Mesenchymal stem cell (in vitro differentiated cells and primary cell): ENCODE measurements at regions not wholly inside any gene's neighbourhood (a gene's known extent, or its start where the extent isn't known, plus 50 kb on each side); places are given as distances from the start of the nearest gene placed in this dataset.

Experiments used
- DNase-seq: peaks from one replicate; pipeline ENCODE4 v3.0.0-alpha.2; 2013
- H2AFZ ChIP-seq: one replicate; pipeline ENCODE4 v1.6.1; 2013; ENCODE audit warnings: low read depth, mild to moderate bottlenecking, control low read depth, inconsistent platforms, low read length, moderate library complexity
- H2AK5ac ChIP-seq: 2 replicates; pipeline ENCODE4 v1.6.1; 2013; ENCODE audit warnings: low read length, moderate library complexity, mild to moderate bottlenecking, inconsistent platforms; ENCODE audit not compliant: severe bottlenecking
- H2BK120ac ChIP-seq: one replicate; pipeline ENCODE4 v1.6.1; 2013; ENCODE audit warnings: low read depth, mild to moderate bottlenecking, inconsistent platforms, low read length, moderate library complexity
- H2BK12ac ChIP-seq, 2 experiments: one replicate each; pipeline ENCODE4 v1.6.1; 2013; ENCODE audit warnings: inconsistent platforms in 2 of 2, low read length in 2 of 2, mild to moderate bottlenecking in 2 of 2, moderate library complexity in 2 of 2, control low read depth in 1 of 2
- H2BK15ac ChIP-seq: one replicate; pipeline ENCODE4 v1.6.1; 2013; ENCODE audit warnings: mild to moderate bottlenecking, low read depth, inconsistent platforms; ENCODE audit not compliant: poor library complexity, severe bottlenecking
- H2BK5ac ChIP-seq: 2 replicates; pipeline ENCODE4 v1.6.1; 2013; ENCODE audit warnings: low read depth, mild to moderate bottlenecking, low read length, control low read depth, inconsistent platforms; ENCODE audit not compliant: poor library complexity, severe bottlenecking
- H3K14ac ChIP-seq, 2 experiments: one replicate each; pipeline ENCODE4 v1.6.1; 2013; ENCODE audit warnings: inconsistent platforms in 2 of 2, low read length in 2 of 2, control low read depth in 1 of 2, mild to moderate bottlenecking in 1 of 2, moderate library complexity in 1 of 2
- H3K18ac ChIP-seq, 2 experiments: one replicate each; pipeline ENCODE4 v1.6.1; 2013; ENCODE audit warnings: inconsistent platforms in 2 of 2, low read length in 2 of 2, control low read depth in 1 of 2, low read depth in 1 of 2, mild to moderate bottlenecking in 1 of 2
- H3K23ac ChIP-seq, 2 experiments: one replicate each; pipeline ENCODE4 v1.6.1; 2013; ENCODE audit warnings: inconsistent platforms in 2 of 2, low read length in 2 of 2, mild to moderate bottlenecking in 2 of 2, moderate library complexity in 2 of 2, control low read depth in 1 of 2
- H3K27ac ChIP-seq: 2 replicates; pipeline ENCODE4 v1.5.1; 2013; ENCODE audit warnings: mild to moderate bottlenecking, moderate library complexity, low read length, control low read depth, inconsistent platforms; ENCODE audit not compliant: poor library complexity, severe bottlenecking
- H3K27me3 ChIP-seq, 2 experiments: 2 replicates each; pipeline versions ENCODE4 v1.6.1 to v1.7.0; 2013; ENCODE audit warnings: low read length in 2 of 2, mild to moderate bottlenecking in 2 of 2, moderate library complexity in 2 of 2, control low read depth in 1 of 2, inconsistent platforms in 1 of 2; ENCODE audit not compliant: control insufficient read depth in 1 of 2, insufficient read depth in 1 of 2
- H3K36me3 ChIP-seq, 2 experiments: 2 replicates each; pipeline versions ENCODE4 v1.6.1 to v1.7.0; 2013; ENCODE audit warnings: low read length in 2 of 2, control low read depth in 1 of 2, inconsistent platforms in 1 of 2, low read depth in 1 of 2, mild to moderate bottlenecking in 1 of 2; ENCODE audit not compliant: insufficient read depth in 2 of 2, control insufficient read depth in 1 of 2
- H3K4ac ChIP-seq, 2 experiments: one replicate each; pipeline ENCODE4 v1.6.1; 2013; ENCODE audit warnings: inconsistent platforms in 2 of 2, low read length in 2 of 2, mild to moderate bottlenecking in 2 of 2, moderate library complexity in 2 of 2, control low read depth in 1 of 2, low read depth in 1 of 2
- H3K4me1 ChIP-seq: 2 replicates; pipeline ENCODE4 v1.6.1; 2013; ENCODE audit warnings: low read depth, low read length, control low read depth; ENCODE audit not compliant: control insufficient read depth, insufficient read depth
- H3K4me2 ChIP-seq: 2 replicates; pipeline ENCODE4 v1.6.1; 2013; ENCODE audit warnings: low read length, mild to moderate bottlenecking, inconsistent platforms; ENCODE audit not compliant: poor library complexity, severe bottlenecking
- H3K4me3 ChIP-seq, 2 experiments: 2 replicates each; pipeline versions ENCODE4 v1.5.1 to v1.7.0; 2013; ENCODE audit warnings: low read length in 2 of 2, mild to moderate bottlenecking in 2 of 2, control low read depth in 1 of 2, low read depth in 1 of 2; ENCODE audit not compliant: insufficient read depth in 1 of 2
- H3K79me1 ChIP-seq: replicated peaks from 2 replicates; pipeline ENCODE4 v1.6.1; 2013; ENCODE audit warnings: mild to moderate bottlenecking, control low read depth, low read length, inconsistent platforms; ENCODE audit not compliant: poor library complexity, severe bottlenecking
- H3K9ac ChIP-seq: 2 replicates; pipeline ENCODE4 v1.7.0; 2013; ENCODE audit warnings: mild to moderate bottlenecking, low read length, moderate library complexity
- H3K9me3 ChIP-seq: 2 replicates; pipeline ENCODE4 v1.7.0; 2013; ENCODE audit warnings: mild to moderate bottlenecking, low read length; ENCODE audit not compliant: control insufficient read depth
- H4K8ac ChIP-seq: one replicate; pipeline ENCODE4 v1.6.1; 2013; ENCODE audit warnings: inconsistent platforms, mild to moderate bottlenecking, low read length, moderate library complexity
- H4K91ac ChIP-seq: one replicate; pipeline ENCODE4 v1.6.1; 2013; ENCODE audit warnings: mild to moderate bottlenecking, low read length, inconsistent platforms
- WGBS: methylation state at CpG from one replicate; pipeline ENCODE4 v1.1.7; 2013; ENCODE audit warnings: mixed read lengths; 5-methylcytosine and 5-hydroxymethylcytosine counted together

DNA sequence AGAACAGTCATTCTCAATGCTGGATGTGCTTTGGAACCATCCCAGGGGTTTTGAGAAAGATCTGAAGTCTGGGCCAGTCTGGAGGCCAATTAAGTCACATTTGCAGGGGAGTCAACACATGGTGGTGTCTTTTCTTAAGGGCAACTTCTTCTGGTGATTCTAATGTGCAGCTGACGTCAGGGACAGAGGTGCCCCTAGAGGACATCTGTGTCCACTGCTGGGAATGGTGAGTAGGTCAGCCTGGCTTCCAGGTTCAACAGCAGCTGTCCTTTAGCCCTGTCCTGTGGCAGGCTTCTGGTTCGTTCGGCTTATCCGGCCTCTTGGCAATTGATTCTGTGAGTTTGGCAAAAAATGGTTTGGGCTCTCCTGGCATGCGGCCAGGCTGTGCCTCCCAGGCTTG, 269.7 kb upstream of the HABP2 start:
- Histone ChIP-seq H3K79me1 (no peaks in the 10 kb centered on the region), H2BK5ac (no peak overlapping the region), H2BK120ac (no peak overlapping the region), H3K4me3 (no peak overlapping the region), H3K4me2 (no peak overlapping the region), H2BK15ac (no peak overlapping the region), H2AK5ac (no peak overlapping the region), H3K18ac (no peak overlapping the region), H3K27ac (no peak overlapping the region), H3K9me3 (no peaks in the 10 kb centered on the region), H3K36me3 (no peaks in the 10 kb centered on the region), H3K23ac (no peak overlapping the region), H4K8ac (no peak overlapping the region), H4K91ac (no peak overlapping the region), H2AFZ (no peak overlapping the region), H3K4me1 (no peaks in the 10 kb centered on the region), H3K27me3 (no peaks in the 10 kb centered on the region), H3K4ac (no peak overlapping the region), H3K14ac (no peak overlapping the region), H3K9ac (no peak overlapping the region), H2BK12ac (no peak overlapping the region)
- WGBS, result 96% methylated on average over 5 of the region's 5 CpGs
- DNase-seq, result no peak

DNA sequence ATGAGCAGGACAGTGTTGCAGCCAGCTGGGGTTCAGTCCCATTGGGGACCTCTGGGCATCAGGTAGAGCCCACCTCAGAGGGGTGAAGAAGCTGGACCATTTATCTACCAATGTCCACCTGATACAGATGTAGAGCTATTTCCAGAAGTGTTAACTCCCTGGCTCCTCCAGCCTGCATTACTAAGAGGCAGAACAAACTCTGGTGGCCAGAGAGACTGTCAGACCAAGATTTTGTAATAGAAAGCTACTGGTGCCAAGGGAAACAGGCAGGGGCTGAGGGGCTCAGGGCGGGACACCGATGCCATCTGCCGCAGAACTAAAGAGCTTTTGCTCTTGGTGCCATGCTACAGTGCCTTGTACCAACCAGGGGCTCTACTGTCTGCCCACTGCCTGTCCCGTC, 268.2 kb upstream of the HABP2 start:
- Histone ChIP-seq H2BK12ac (no peak overlapping the region), H2BK120ac (no peak overlapping the region), H3K27ac (no peak overlapping the region), H4K91ac (no peak overlapping the region), H3K9ac (no peak overlapping the region), H3K18ac (no peak overlapping the region), H3K79me1 (no peaks in the 10 kb centered on the region), H2AK5ac (no peak overlapping the region), H3K36me3 (no peaks in the 10 kb centered on the region), H3K4me1 (no peaks in the 10 kb centered on the region), H3K23ac (no peak overlapping the region), H3K9me3 (no peaks in the 10 kb centered on the region), H3K4ac (no peak overlapping the region), H3K4me2 (no peak overlapping the region), H2BK5ac (no peak overlapping the region), H3K14ac (no peak overlapping the region), H4K8ac (no peak overlapping the region), H3K27me3 (no peaks in the 10 kb centered on the region), H2BK15ac (no peak overlapping the region), H2AFZ (no peak overlapping the region), H3K4me3 (no peak overlapping the region)
- 97% methylated on average over 4 of the region's 4 CpGs for WGBS
- no peak for DNase-seq

DNA sequence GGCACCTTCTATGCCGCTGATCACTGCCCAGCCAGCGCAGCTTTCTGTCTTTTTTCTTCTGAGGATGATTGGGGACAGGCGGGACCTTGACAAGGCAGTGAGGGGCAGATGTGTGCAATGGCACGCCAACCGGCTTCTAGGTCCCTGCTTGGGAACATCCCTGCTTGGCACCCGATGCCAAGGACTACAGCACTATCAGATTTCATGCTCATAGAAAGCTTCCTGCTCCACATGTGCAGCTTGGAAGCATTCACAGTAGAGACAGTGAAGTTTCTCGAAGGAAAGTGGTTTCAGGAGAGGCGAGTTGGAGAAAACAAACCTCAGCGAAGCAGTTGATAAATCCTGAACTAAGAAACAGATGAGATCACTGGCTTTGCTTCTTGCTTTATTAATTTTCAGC, 267.5 kb upstream of the HABP2 start:
- Histone ChIP-seq H3K4me3 (no peak overlapping the region), H3K4me2 (no peak overlapping the region), H3K27me3 (no peaks in the 10 kb centered on the region), H3K27ac (no peak overlapping the region), H3K9me3 (no peaks in the 10 kb centered on the region), H2BK15ac (no peak overlapping the region), H2BK5ac (no peak overlapping the region), H3K18ac (no peak overlapping the region), H2AK5ac (no peak overlapping the region), H3K4ac (no peak overlapping the region), H3K36me3 (no peaks in the 10 kb centered on the region), H3K4me1 (no peaks in the 10 kb centered on the region), H3K23ac (no peak overlapping the region), H2BK12ac (no peak overlapping the region), H2BK120ac (no peak overlapping the region), H4K91ac (no peak overlapping the region), H3K14ac (no peak overlapping the region), H2AFZ (no peak overlapping the region), H3K79me1 (no peaks in the 10 kb centered on the region), H4K8ac (no peak overlapping the region), H3K9ac (no peak overlapping the region)
- no peak for DNase-seq
- WGBS, result 97% methylated on average over 9 of the region's 9 CpGs

DNA sequence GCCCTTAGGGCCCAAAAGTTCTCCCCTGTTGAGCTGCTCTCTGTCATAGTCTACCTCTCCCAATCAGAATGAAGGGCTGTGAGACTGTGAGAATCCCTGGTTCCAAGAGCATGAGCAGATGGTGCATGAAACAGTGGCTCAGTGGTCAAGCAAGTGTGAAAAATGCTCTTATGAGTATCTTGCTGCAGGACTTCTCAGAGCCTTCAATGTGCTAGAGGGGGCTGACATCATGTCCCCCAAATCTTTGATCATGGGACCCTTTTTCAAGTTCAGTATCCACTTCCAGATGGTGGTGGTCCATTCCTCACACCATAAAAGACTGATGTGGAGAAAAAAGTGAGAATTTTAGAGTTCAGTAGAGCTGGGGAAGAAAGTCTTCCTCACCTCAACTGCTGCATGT, 265.3 kb upstream of the HABP2 start:
- Histone ChIP-seq H4K8ac (no peak overlapping the region), H3K18ac (no peak overlapping the region)

More for the DNA sequence above, 265.3 kb upstream of the HABP2 start:
- Histone ChIP-seq H3K23ac (no peak overlapping the region), H3K4me1 (no peaks in the 10 kb centered on the region), H3K4me3 (no peak overlapping the region), H3K27ac (no peak overlapping the region), H2AK5ac (no peak overlapping the region), H4K91ac (no peak overlapping the region), H2BK12ac (no peak overlapping the region), H2BK15ac (no peak overlapping the region), H3K4me2 (no peak overlapping the region), H3K36me3 (no peaks in the 10 kb centered on the region), H3K4ac (no peak overlapping the region), H3K9me3 (no peaks in the 10 kb centered on the region), H3K14ac (no peak overlapping the region), H3K27me3 (no peaks in the 10 kb centered on the region), H2AFZ (no peak overlapping the region), H2BK5ac (no peak overlapping the region), H3K79me1 (no peaks in the 10 kb centered on the region), H3K9ac (no peak overlapping the region), H2BK120ac (no peak overlapping the region)
- DNase-seq, result no peak
